SK-N-MC (cell line): ENCODE measurements at regions not wholly inside any gene's neighbourhood (a gene's known extent, or its start where the extent isn't known, plus 50 kb on each side); places are given as distances from the start of the nearest gene placed in this dataset.

Source experiments
- EZH2 ChIP-seq: fragments of 200-600 bp; sonication (generic); IDR thresholded peaks from one replicate; pipeline ENCODE4 v1.6.1; 2017; ENCODE audit warnings: antibody characterized with exemption
- FOXP2 ChIP-seq: optimal IDR thresholded peaks from 2 replicates; pipeline ENCODE3; 2011; ENCODE audit warnings: mild to moderate bottlenecking, moderate library complexity; ENCODE audit not compliant: insufficient read depth; ENCODE audit errors: extremely low read length, control extremely low read depth
- POLR2AphosphoS5 ChIP-seq: IDR thresholded peaks from 2 replicates; pipeline ENCODE4 v1.6.1; 2012; ENCODE audit warnings: mild to moderate bottlenecking, low read depth, low read length, borderline replicate concordance

DNA sequence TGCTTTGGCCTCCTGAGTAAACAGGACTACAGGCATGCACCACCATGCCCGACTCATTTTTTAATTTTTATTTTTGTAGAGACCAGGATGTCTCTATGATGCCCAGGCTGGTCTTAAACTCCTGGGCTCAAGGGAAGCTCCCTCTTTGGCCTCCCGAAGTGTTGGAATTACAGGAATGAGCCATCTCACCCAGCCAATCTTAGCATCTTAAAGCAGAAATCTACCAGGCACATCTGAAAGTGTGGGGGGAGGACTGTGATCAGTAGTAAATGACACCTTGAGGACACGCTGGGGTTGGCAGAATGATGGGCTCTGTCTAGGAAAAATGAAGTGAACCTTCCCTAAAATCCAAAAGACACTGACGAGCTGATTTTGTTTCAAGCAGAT lies 149.2 kb downstream of the SPATA18 start:
- TF ChIP-seq EZH2: no peak
- no peak for TF ChIP-seq POLR2AphosphoS5
- TF ChIP-seq FOXP2: no peak
